ENCODE measurements at regions not wholly inside any gene's neighbourhood (a gene's known extent, or its start where the extent isn't known, plus 50 kb on each side); places are given as distances from the start of the nearest gene placed in this dataset.
A peak's percentile ranks its signal among the peaks of the same experiment; 100 is the strongest.
"Not testable (repeated sequence)": the region's sequence is repeated elsewhere in the genome, so short reads cannot be mapped to it uniquely, and the experiment has no call there.

GRCh38 chr1:182207300-182207699, 145.8 kb upstream of the ZNF648 start:
- DNase-seq = no peak
- Mint-ChIP-seq H3K9me3 (no peaks in the 10 kb centered on the region), H3K27ac (no peak overlapping the region), H3K4me3 (no peak overlapping the region), H3K4me1 (peaks cover 7% of the 10 kb centered on the region), H3K36me3 (ENCODE audit: low read depth) (no peaks in the 10 kb centered on the region), H3K27me3 (no peaks in the 10 kb centered on the region)
- ChIA-PET POLR2A (no interaction called here), CTCF (interaction anchor here (1.0 kb wide), 1 partner anchor 9 kb away, joined by 3 read pairs; no protein-coding TSS in a partner anchor)

DNA sequence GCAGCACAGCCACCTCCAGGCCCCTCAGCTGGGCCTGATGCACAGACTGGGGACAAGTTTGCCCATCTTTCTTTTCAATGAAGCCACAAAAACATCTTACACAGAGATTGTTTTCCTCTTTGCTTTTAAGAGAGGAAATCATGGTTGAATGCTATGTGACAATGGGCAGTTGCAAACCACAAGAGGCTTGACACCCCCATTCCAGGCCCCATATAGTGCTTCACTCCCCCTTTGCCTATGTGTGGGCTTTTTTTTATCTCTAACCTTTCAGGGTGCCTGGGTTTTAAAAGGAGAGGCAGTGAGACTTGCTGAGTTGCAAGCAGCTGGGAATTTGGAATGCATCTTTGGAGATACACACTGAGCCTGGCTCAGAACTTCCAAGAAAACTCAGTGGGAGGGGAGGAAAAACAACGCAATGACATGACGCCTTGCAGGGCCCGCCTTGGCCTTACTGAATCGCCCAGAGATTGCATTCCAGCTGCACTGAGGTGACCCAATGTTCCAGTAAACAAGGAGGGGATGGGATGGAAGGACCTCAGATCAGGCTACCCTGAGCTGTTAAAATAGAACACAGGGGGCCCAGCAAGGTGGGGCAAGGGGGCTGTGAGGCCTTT, 145.2 kb upstream of the ZNF648 start:
- no peak for DNase-seq
- Mint-ChIP-seq H3K9me3 (no peaks in the 10 kb centered on the region), H3K4me1 (peaks cover 7% of the 10 kb centered on the region), H3K27me3 (no peaks in the 10 kb centered on the region), H3K36me3 (ENCODE audit: low read depth) (no peaks in the 10 kb centered on the region), H3K27ac (no peak overlapping the region), H3K4me3 (no peak overlapping the region)
- ChIA-PET POLR2A (no interaction called here), CTCF (no interaction called here)

DNA sequence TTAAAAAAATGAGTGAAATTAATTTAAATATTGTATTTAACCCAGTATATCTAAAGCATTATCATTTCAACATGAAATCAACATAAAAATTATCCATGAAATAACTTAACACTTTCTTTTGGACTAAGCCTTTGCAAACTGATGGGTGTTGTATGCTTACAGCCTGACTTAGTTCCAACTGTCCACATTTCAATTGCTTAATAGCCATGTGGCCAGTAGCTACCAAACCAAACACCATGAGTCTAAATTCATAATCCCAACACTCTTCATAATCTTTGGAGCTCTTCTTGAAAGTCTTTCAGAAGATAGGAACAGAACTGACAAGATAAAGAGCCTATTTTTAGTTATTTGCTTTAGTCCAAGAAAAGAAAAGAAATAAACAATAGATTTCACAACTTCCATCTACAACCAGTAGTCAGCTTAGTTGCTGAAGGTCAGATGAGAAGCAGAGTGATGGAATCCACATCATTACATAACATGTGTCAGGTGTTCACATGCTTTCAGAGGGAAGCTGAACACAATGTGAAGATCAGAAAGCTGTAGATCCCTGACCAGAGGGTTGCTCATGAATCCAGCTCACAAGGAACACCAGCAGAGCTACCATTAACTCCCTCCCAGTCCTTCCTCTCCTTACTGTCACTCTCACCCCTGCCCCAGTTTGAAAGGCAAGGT, 144.0 kb upstream of the ZNF648 start:
- DNase-seq = no peak
- H3K4me1 Mint-ChIP-seq = peaks cover 7% of the 10 kb centered on the region
- no peaks in the 10 kb centered on the region for H3K9me3 Mint-ChIP-seq
- no peak overlapping the region for H3K27ac Mint-ChIP-seq
- no peak overlapping the region for H3K4me3 Mint-ChIP-seq
- no peaks in the 10 kb centered on the region for H3K36me3 Mint-ChIP-seq (ENCODE audit: low read depth)
- ChIA-PET CTCF (interaction anchor here (1.0 to 1.5 kb wide), 3 partner anchors 12 to 57 kb away, joined by 3 to 5 read pairs (median 3); no protein-coding TSS in a partner anchor), POLR2A (no interaction called here)
- H3K27me3 Mint-ChIP-seq = no peaks in the 10 kb centered on the region

GRCh38 chr1:182203191-182203875, 141.8 kb upstream of the ZNF648 start:
- H3K4me3 Mint-ChIP-seq = no peak overlapping the region
- peaks cover 1% of the 10 kb centered on the region for H3K36me3 Mint-ChIP-seq (ENCODE audit: low read depth)
- H3K4me1 Mint-ChIP-seq = peaks cover 7% of the 10 kb centered on the region
- ChIA-PET POLR2A (no interaction called here), CTCF (no interaction called here)
- no peaks in the 10 kb centered on the region for H3K27me3 Mint-ChIP-seq
- no peak for DNase-seq
- H3K9me3 Mint-ChIP-seq = no peaks in the 10 kb centered on the region
- no peak overlapping the region for H3K27ac Mint-ChIP-seq

DNA sequence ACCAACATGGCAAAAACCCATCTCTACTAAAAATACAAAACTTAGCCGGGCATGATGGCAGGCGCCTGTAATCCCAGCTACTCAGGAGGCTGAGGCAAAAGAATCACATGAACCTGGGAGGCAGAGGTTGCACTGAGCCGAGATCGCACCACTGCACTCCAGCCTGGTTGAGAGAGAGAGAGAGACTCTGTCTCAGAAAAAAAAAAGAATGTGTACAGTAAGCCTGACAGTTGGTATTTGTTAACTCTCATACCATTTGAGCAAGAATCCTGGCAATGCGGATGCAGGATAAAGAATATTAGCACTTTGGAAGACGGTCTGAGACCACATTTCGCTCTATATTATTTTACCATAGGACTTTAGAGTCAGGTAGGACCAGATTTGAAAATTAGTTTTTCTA, 140.0 kb upstream of the ZNF648 start:
- not testable (repeated sequence) for H3K4me3 Mint-ChIP-seq
- CTCF ChIA-PET = interaction anchor here (1.0 kb wide), 2 partner anchors 10 to 23 kb away, joined by 3 read pairs; no protein-coding TSS in a partner anchor

GRCh38 chr1:182200025-182200812, 138.7 kb upstream of the ZNF648 start:
- H3K4me1 Mint-ChIP-seq = no peaks in the 10 kb centered on the region
- no peak for DNase-seq
- ChIA-PET CTCF (interaction anchor here (0.5 to 1.4 kb wide), 4 partner anchors 9 to 72 kb away, joined by 3 read pairs; no protein-coding TSS in a partner anchor), POLR2A (no interaction called here)
- H3K36me3 Mint-ChIP-seq (ENCODE audit: low read depth) = peaks cover 1% of the 10 kb centered on the region
- no peak overlapping the region for H3K4me3 Mint-ChIP-seq
- H3K27me3 Mint-ChIP-seq = peaks cover 6% of the 10 kb centered on the region
- H3K9me3 Mint-ChIP-seq = peaks cover 3% of the 10 kb centered on the region
- no peak overlapping the region for H3K27ac Mint-ChIP-seq

More for the DNA sequence above, 140.0 kb upstream of the ZNF648 start:
- H3K9me3 Mint-ChIP-seq; H3K36me3 Mint-ChIP-seq (ENCODE audit: low read depth); DNase-seq; H3K27ac Mint-ChIP-seq; H3K27me3 Mint-ChIP-seq; H3K4me1 Mint-ChIP-seq; POLR2A ChIA-PET: not testable (repeated sequence)

- Mint-ChIP-seq H3K4me3 (no peak overlapping the region), H3K9me3 (peaks cover 3% of the 10 kb centered on the region), H3K4me1 (no peaks in the 10 kb centered on the region), H3K27me3 (peaks cover 9% of the 10 kb centered on the region), H3K36me3 (ENCODE audit: low read depth) (peaks cover 1% of the 10 kb centered on the region), H3K27ac (no peak overlapping the region)
- CTCF ChIA-PET = no interaction called here
- DNase-seq = peak; percentile 10
- POLR2A ChIA-PET = no interaction called here
Observed at GRCh38 chr1:182198006-182198605, 136.6 kb upstream of the ZNF648 start.

- peaks cover 1% of the 10 kb centered on the region for H3K36me3 Mint-ChIP-seq (ENCODE audit: low read depth)
- no peak for DNase-seq
- no peaks in the 10 kb centered on the region for H3K4me1 Mint-ChIP-seq
- no peak overlapping the region for H3K27ac Mint-ChIP-seq
- no peak overlapping the region for H3K4me3 Mint-ChIP-seq
- ChIA-PET POLR2A (no interaction called here), CTCF (interaction anchor here (1.1 kb wide), 1 partner anchor 177 kb away, joined by 3 read pairs; no protein-coding TSS in a partner anchor)
- H3K27me3 Mint-ChIP-seq = peaks cover 9% of the 10 kb centered on the region
- H3K9me3 Mint-ChIP-seq = peaks cover 3% of the 10 kb centered on the region
Observed at GRCh38 chr1:182196897-182197870, 135.7 kb upstream of the ZNF648 start.

DNA sequence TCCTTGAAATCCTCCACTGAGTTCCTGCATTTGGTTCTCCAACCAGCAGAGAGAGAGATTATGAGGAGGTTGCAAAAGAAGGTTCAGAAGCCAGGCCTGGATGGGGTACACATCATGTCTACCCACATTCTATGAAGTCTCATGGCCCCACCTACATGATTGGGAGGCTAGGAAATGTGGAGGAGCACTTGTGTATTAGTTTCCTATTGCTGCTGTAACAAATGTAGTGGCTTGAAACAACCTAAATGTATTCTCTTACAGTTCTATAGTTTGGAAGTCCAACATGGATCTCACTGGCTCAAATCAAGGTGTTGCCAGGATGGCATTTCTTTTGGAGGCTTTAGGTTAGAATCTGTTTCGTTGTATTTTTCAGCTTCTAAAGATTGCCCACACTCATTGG, 134.2 kb upstream of the ZNF648 start:
- Mint-ChIP-seq H3K4me1 (no peaks in the 10 kb centered on the region), H3K9me3 (peaks cover 3% of the 10 kb centered on the region), H3K27me3 (peaks cover 9% of the 10 kb centered on the region), H3K4me3 (no peak overlapping the region), H3K27ac (no peak overlapping the region), H3K36me3 (ENCODE audit: low read depth) (peaks cover 1% of the 10 kb centered on the region)
- no peak for DNase-seq
- CTCF ChIA-PET = interaction anchor here (1.1 to 1.2 kb wide), 3 partner anchors 19 to 179 kb away, joined by 3 read pairs; no protein-coding TSS in a partner anchor
- POLR2A ChIA-PET = no interaction called here

GRCh38 chr1:182193908-182194550, 132.5 kb upstream of the ZNF648 start:
- Mint-ChIP-seq H3K9me3 (peaks cover 3% of the 10 kb centered on the region), H3K4me1 (no peaks in the 10 kb centered on the region), H3K27ac (no peak overlapping the region), H3K27me3 (peaks cover 11% of the 10 kb centered on the region), H3K36me3 (ENCODE audit: low read depth) (no peaks in the 10 kb centered on the region), H3K4me3 (no peak overlapping the region)
- DNase-seq = no peak
- ChIA-PET POLR2A (no interaction called here), CTCF (interaction anchor here (0.8 to 1.5 kb wide), 5 partner anchors 11 to 64 kb away, joined by 3 to 5 read pairs (median 3); no protein-coding TSS in a partner anchor)

DNA sequence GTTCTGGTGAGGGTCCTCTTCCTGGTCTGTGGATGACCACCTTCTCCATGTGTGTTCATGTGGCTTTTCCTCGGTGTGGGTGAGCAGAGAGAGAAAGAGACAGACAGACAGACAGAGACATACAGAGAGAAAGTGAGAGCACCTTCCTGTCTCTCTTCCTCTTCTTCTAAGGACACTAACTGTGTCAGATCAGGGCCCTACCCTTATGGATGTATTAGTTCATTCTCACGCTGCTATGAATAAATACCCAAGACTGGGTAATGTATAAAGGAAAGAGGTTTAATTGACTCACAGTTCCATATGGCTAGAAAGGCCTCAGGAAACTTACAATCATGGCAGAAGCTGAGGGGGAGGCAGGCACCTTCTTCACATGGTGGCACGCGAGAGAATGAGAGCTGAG, 131.5 kb upstream of the ZNF648 start:
- no peaks in the 10 kb centered on the region for H3K36me3 Mint-ChIP-seq (ENCODE audit: low read depth)
- POLR2A ChIA-PET = no interaction called here
- no peaks in the 10 kb centered on the region for H3K4me1 Mint-ChIP-seq
- H3K9me3 Mint-ChIP-seq = peaks cover 3% of the 10 kb centered on the region
- CTCF ChIA-PET = interaction anchor here (0.9 to 1.3 kb wide), 3 partner anchors 12 to 65 kb away, joined by 3 to 5 read pairs (median 4); no protein-coding TSS in a partner anchor
- no peak overlapping the region for H3K4me3 Mint-ChIP-seq
- H3K27me3 Mint-ChIP-seq = peaks cover 12% of the 10 kb centered on the region
- no peak overlapping the region for H3K27ac Mint-ChIP-seq
- DNase-seq = no peak
